ENCODE measurements at regions not wholly inside any gene's neighbourhood (a gene's known extent, or its start where the extent isn't known, plus 50 kb on each side); places are given as distances from the start of the nearest gene placed in this dataset.

- no peak for TF ChIP-seq CTCF (conservative IDR thresholded peaks at IDR 0.05; ENCODE audit: low read depth, low read length)
- Histone ChIP-seq H3K4me3 (IDR thresholded peaks at IDR 0.05; ENCODE audit: insufficient read depth, low read depth, low read length) (no peak overlapping the region), H3K4me1 (ENCODE audit: low read depth, poor library complexity, severe bottlenecking) (peaks cover 26% of the 10 kb centered on the region), H3K9ac (peak overlapping the region; percentile 7; the same call in 1 of the 2 replicates), H4K20me1 (ENCODE audit: insufficient read depth) (no peaks in the 10 kb centered on the region), H3K4me2 (peak overlapping the region; percentile 65), H3K27me3 (ENCODE audit: insufficient read depth, low read depth) (no peaks in the 10 kb centered on the region), H3K27ac (peak overlapping the region; percentile 77), H3K36me3 (ENCODE audit: insufficient read depth) (no peaks in the 10 kb centered on the region), H3K79me2 (ENCODE audit: insufficient read depth, low read depth) (no peaks in the 10 kb centered on the region), H2AFZ (ENCODE audit: low read depth) (peak overlapping the region; percentile 42; the same call in 1 of the 2 replicates)
Measured at GRCh38 chr14:62592877-62593276, 452.4 kb downstream of the KCNH5 start.

DNA sequence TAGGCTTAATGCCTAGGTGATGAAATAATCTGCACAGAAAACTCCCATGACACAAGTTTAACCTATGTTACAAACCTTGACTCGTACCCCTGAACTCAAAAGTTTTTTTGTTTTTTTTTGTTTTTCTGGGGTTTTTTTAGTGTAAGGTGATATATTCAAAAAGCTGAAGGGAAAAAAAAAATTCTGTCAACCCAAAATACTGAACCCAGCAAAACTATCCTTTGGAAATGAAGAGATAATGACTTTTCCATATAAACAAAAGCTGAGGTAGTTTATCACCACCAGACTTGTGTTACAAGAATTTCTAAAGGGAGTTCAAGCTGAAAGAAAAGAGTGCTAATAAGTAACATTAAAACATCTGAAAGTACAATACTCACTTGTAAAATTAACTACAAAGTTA is 448.1 kb downstream of the KCNH5 start:
- Histone ChIP-seq H3K27ac (no peak overlapping the region), H2AFZ (ENCODE audit: low read depth) (no peak overlapping the region), H3K36me3 (ENCODE audit: insufficient read depth) (no peaks in the 10 kb centered on the region), H3K9ac (no peak overlapping the region), H3K4me1 (ENCODE audit: low read depth, poor library complexity, severe bottlenecking) (peaks cover 18% of the 10 kb centered on the region), H3K79me2 (ENCODE audit: insufficient read depth, low read depth) (no peaks in the 10 kb centered on the region), H4K20me1 (ENCODE audit: insufficient read depth) (no peaks in the 10 kb centered on the region), H3K4me3 (IDR thresholded peaks at IDR 0.05; ENCODE audit: insufficient read depth, low read depth, low read length) (no peak overlapping the region), H3K4me2 (no peak overlapping the region), H3K27me3 (ENCODE audit: insufficient read depth, low read depth) (no peaks in the 10 kb centered on the region)
- no peak for TF ChIP-seq CTCF (conservative IDR thresholded peaks at IDR 0.05; ENCODE audit: low read depth, low read length)

- Histone ChIP-seq H4K20me1 (ENCODE audit: insufficient read depth) (no peaks in the 10 kb centered on the region), H3K79me2 (ENCODE audit: insufficient read depth, low read depth) (no peaks in the 10 kb centered on the region), H2AFZ (ENCODE audit: low read depth) (no peak overlapping the region), H3K4me2 (no peak overlapping the region), H3K4me1 (ENCODE audit: low read depth, poor library complexity, severe bottlenecking) (no peaks in the 10 kb centered on the region), H3K27ac (no peak overlapping the region), H3K36me3 (ENCODE audit: insufficient read depth) (no peaks in the 10 kb centered on the region), H3K4me3 (IDR thresholded peaks at IDR 0.05; ENCODE audit: insufficient read depth, low read depth, low read length) (no peak overlapping the region), H3K9ac (no peak overlapping the region), H3K27me3 (ENCODE audit: insufficient read depth, low read depth) (no peaks in the 10 kb centered on the region)
- TF ChIP-seq CTCF (conservative IDR thresholded peaks at IDR 0.05; ENCODE audit: low read depth, low read length), result no peak
Measured at GRCh38 chr14:62599616-62600385, 445.5 kb downstream of the KCNH5 start.

DNA sequence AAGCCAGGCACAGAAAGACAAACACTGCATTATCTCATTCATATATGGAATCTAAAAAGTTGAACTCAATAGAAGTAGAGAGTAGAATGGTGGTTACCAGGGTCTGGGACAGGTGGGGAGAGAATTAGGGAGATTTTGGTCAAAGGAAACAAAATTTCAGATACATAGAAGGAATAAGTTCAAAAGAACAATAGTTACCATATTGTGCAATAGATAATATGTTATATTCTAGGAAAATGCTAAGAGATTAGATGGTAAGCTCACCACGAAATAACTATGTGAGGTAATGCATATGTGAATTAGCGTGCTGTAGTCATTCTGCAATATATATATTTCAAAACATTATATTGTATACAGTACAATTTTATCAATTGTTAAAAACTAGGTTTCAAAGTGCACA is 442.5 kb downstream of the KCNH5 start:
- no peaks in the 10 kb centered on the region for H3K4me1 ChIP-seq (ENCODE audit: low read depth, poor library complexity, severe bottlenecking)
- H4K20me1 ChIP-seq (ENCODE audit: insufficient read depth), result no peaks in the 10 kb centered on the region
- no peak overlapping the region for H3K4me2 ChIP-seq
- H3K27ac ChIP-seq, result no peak overlapping the region
- no peak overlapping the region for H3K4me3 ChIP-seq (IDR thresholded peaks at IDR 0.05; ENCODE audit: insufficient read depth, low read depth, low read length)
- H3K79me2 ChIP-seq (ENCODE audit: insufficient read depth, low read depth), result no peaks in the 10 kb centered on the region
- H3K27me3 ChIP-seq (ENCODE audit: insufficient read depth, low read depth), result no peaks in the 10 kb centered on the region
- no peak overlapping the region for H3K9ac ChIP-seq
- TF ChIP-seq CTCF (conservative IDR thresholded peaks at IDR 0.05; ENCODE audit: low read depth, low read length), result no peak
- no peak overlapping the region for H2AFZ ChIP-seq (ENCODE audit: low read depth)
- no peaks in the 10 kb centered on the region for H3K36me3 ChIP-seq (ENCODE audit: insufficient read depth)

All from KMS-11 (cell line).